NT2/D1 (cell line): ENCODE measurements at regions not wholly inside any gene's neighbourhood (a gene's known extent, or its start where the extent isn't known, plus 50 kb on each side); places are given as distances from the start of the nearest gene placed in this dataset.

Source experiments
- SUZ12 ChIP-seq: IDR thresholded peaks from 2 replicates; pipeline ENCODE4 v1.6.1; 2011; ENCODE audit not compliant: insufficient read length, insufficient read depth; ENCODE audit errors: extremely low read depth
- YY1 ChIP-seq: IDR thresholded peaks from 2 replicates; pipeline ENCODE4 v1.6.1; 2011; ENCODE audit not compliant: insufficient read length, insufficient read depth

GRCh38 chr1:96374076-96374762, 347.4 kb upstream of the PTBP2 start:
- no peak for TF ChIP-seq SUZ12
- no peak for TF ChIP-seq YY1
